ENCODE measurements at regions not wholly inside any gene's neighbourhood (a gene's known extent, or its start where the extent isn't known, plus 50 kb on each side); places are given as distances from the start of the nearest gene placed in this dataset.
A peak's percentile ranks its signal among the peaks of the same experiment; 100 is the strongest.

DNA sequence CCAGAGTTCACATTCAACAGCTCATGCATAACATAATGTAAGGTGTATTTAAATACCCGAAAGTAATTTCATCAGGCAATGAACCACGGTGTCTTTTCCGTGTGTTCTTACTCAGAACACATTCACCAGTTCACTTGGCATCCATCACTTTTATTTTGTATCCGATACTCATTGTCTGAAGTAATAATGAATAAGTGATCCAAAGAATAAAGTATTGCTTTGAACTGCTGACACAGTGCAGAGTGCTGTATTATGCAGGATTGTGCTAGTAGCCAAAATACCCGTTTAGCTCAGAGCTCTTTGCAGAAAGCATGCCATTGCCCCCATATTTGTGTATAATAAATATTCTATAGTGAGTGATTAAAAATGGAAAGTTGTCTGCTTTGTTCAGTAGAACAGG lies 460.9 kb upstream of the KCNMB2 start:
- no peak for DNase-seq (ENCODE audit: low read depth)
- no peak for TF ChIP-seq CTCF (conservative IDR thresholded peaks at IDR 0.05; ENCODE audit: control insufficient read depth, insufficient read depth, low read depth, low read length)
- H3K4me3 ChIP-seq (ENCODE audit: control insufficient read depth, low read depth, low read length) = no peak overlapping the region

GRCh38 chr3:178078953-178079352 lies 457.3 kb upstream of the KCNMB2 start:
- DNase-seq (ENCODE audit: low read depth) = peak; percentile 68
- no peak overlapping the region for H3K4me3 ChIP-seq (ENCODE audit: control insufficient read depth, low read depth, low read length)

GRCh38 chr3:178079966-178080365 lies 456.3 kb upstream of the KCNMB2 start:
- DNase-seq (ENCODE audit: low read depth) = no peak
- no peak for TF ChIP-seq CTCF (conservative IDR thresholded peaks at IDR 0.05; ENCODE audit: control insufficient read depth, insufficient read depth, low read depth, low read length)
- H3K4me3 ChIP-seq (ENCODE audit: control insufficient read depth, low read depth, low read length) = no peak overlapping the region

More at GRCh38 chr3:178078953-178079352, 457.3 kb upstream of the KCNMB2 start:
- no peak for TF ChIP-seq CTCF (conservative IDR thresholded peaks at IDR 0.05; ENCODE audit: control insufficient read depth, insufficient read depth, low read depth, low read length)

- no peak for TF ChIP-seq CTCF (conservative IDR thresholded peaks at IDR 0.05; ENCODE audit: control insufficient read depth, insufficient read depth, low read depth, low read length)
- H3K4me3 ChIP-seq (ENCODE audit: control insufficient read depth, low read depth, low read length) = no peak overlapping the region
- DNase-seq (ENCODE audit: low read depth) = no peak
These were observed 453.8 kb upstream of the KCNMB2 start for GRCh38 chr3:178082326-178082906.

- TF ChIP-seq CTCF (conservative IDR thresholded peaks at IDR 0.05; ENCODE audit: control insufficient read depth, insufficient read depth, low read depth, low read length) = peak; percentile 56
- no peak for DNase-seq (ENCODE audit: low read depth)
- no peak overlapping the region for H3K4me3 ChIP-seq (ENCODE audit: control insufficient read depth, low read depth, low read length)
These were observed 452.1 kb upstream of the KCNMB2 start for GRCh38 chr3:178083906-178084866.

- peak; percentile 70 for DNase-seq (ENCODE audit: low read depth)
- TF ChIP-seq CTCF (conservative IDR thresholded peaks at IDR 0.05; ENCODE audit: control insufficient read depth, insufficient read depth, low read depth, low read length) = no peak
- no peak overlapping the region for H3K4me3 ChIP-seq (ENCODE audit: control insufficient read depth, low read depth, low read length)
These were observed 451.1 kb upstream of the KCNMB2 start for GRCh38 chr3:178084938-178085816.
